IMR-90 (cell line): ENCODE measurements at regions not wholly inside any gene's neighbourhood (a gene's known extent, or its start where the extent isn't known, plus 50 kb on each side); places are given as distances from the start of the nearest gene placed in this dataset.

Experiments used
- ATAC-seq: fragments of 200-7000 bp; cut with Tn5 transposase; 2 replicates; pipeline ENCODE4 v1.9.1; 2020; ENCODE audit warnings: low read depth, mild to moderate bottlenecking, moderate library complexity
- BruUV-seq: library from RNA; stranded (reverse); fragments of 400-500 nt; replicated peaks from 2 replicates; lab custom pipeline; 2021; lab: Mats Ljungman, UMichigan
- CTCF ChIA-PET: fragments of 300-600 bp; formaldehyde crosslinking; extraction: SDS; loops from one replicate; lab custom pipeline; 2021; ENCODE audit warnings: antibody characterized with exemption; lab: Yijun Ruan, JAX
- POLR2A ChIA-PET: fragments of 300-600 bp; sonication (Branson Sonifier 250); formaldehyde crosslinking; loops from one replicate; lab custom pipeline; 2022; ENCODE audit warnings: antibody characterized with exemption; ENCODE audit not compliant: unreplicated experiment; lab: Charles Lee
- DNase-seq: peaks from one replicate; pipeline ENCODE4 v3.0.0; 2013
- H2AFZ ChIP-seq: replicated peaks from 2 replicates; pipeline ENCODE3; 2013; ENCODE audit warnings: low read length, mild to moderate bottlenecking; ENCODE audit not compliant: poor library complexity
- H2AK5ac ChIP-seq: 2 replicates; pipeline ENCODE4 v1.6.1; 2013; ENCODE audit warnings: low read depth, low read length, inconsistent platforms
- H2AK9ac ChIP-seq: replicated peaks from 2 replicates; pipeline ENCODE3; 2013; ENCODE audit warnings: mild to moderate bottlenecking, low read depth, low read length, moderate library complexity; ENCODE audit not compliant: poor library complexity
- H2BK120ac ChIP-seq: 2 replicates; pipeline ENCODE4 v1.6.1; 2013; ENCODE audit warnings: low read depth, low read length, inconsistent platforms
- H2BK15ac ChIP-seq: 3 replicates; pipeline ENCODE4 v1.6.1; 2013; ENCODE audit warnings: low read depth, low read length, inconsistent platforms
- H2BK20ac ChIP-seq: 2 replicates; pipeline ENCODE4 v1.6.1; 2013; ENCODE audit warnings: low read depth, mild to moderate bottlenecking, inconsistent platforms, low read length, moderate library complexity
- H2BK5ac ChIP-seq: 2 replicates; pipeline ENCODE4 v1.6.1; 2013; ENCODE audit warnings: mild to moderate bottlenecking, low read depth, low read length, inconsistent platforms; ENCODE audit not compliant: poor library complexity, severe bottlenecking
- H3K14ac ChIP-seq: replicated peaks from 2 replicates; pipeline ENCODE4 v1.6.1; 2013; ENCODE audit warnings: low read depth, low read length, inconsistent platforms
- H3K18ac ChIP-seq: 2 replicates; pipeline ENCODE4 v1.6.1; 2013; ENCODE audit warnings: low read depth, low read length, control low read depth
- H3K23ac ChIP-seq: 2 replicates; pipeline ENCODE4 v1.6.1; 2013; ENCODE audit warnings: low read depth, low read length, inconsistent platforms
- H3K27ac ChIP-seq: 2 replicates; pipeline ENCODE4 v1.5.1; 2013; ENCODE audit warnings: mild to moderate bottlenecking, control low read depth, low read length; ENCODE audit not compliant: insufficient read depth
- H3K27me3 ChIP-seq: 2 replicates; pipeline ENCODE4 v1.6.1; 2013; ENCODE audit warnings: low read length; ENCODE audit not compliant: control insufficient read depth, insufficient read depth
- H3K36me3 ChIP-seq: 2 replicates; pipeline ENCODE4 v1.6.1; 2013; ENCODE audit warnings: low read length, mixed read lengths; ENCODE audit not compliant: control insufficient read depth, insufficient read depth
- H3K4ac ChIP-seq: 2 replicates; pipeline ENCODE4 v1.6.1; 2013; ENCODE audit warnings: low read depth, low read length, inconsistent platforms
- H3K4me1 ChIP-seq: 2 replicates; pipeline ENCODE4 v1.6.1; 2013; ENCODE audit warnings: low read length, mixed read lengths; ENCODE audit not compliant: control insufficient read depth, insufficient read depth
- H3K4me2 ChIP-seq: 2 replicates; pipeline ENCODE4 v1.6.1; 2013; ENCODE audit warnings: low read depth, mild to moderate bottlenecking, control low read depth, low read length, moderate library complexity
- H3K4me3 ChIP-seq: 2 replicates; pipeline ENCODE4 v1.5.1; 2013; ENCODE audit warnings: low read depth, mild to moderate bottlenecking, control low read depth, low read length, moderate library complexity; ENCODE audit not compliant: insufficient read depth
- H3K56ac ChIP-seq: 2 replicates; pipeline ENCODE4 v1.6.1; 2013; ENCODE audit warnings: low read length, inconsistent platforms; ENCODE audit not compliant: insufficient read depth; ENCODE audit errors: extremely low read depth
- H3K79me1 ChIP-seq, 2 experiments: 2 replicates each; pipeline ENCODE4 v1.6.1; 2013; ENCODE audit warnings: low read length in 2 of 2, inconsistent platforms in 1 of 2, low read depth in 1 of 2
- H3K9ac ChIP-seq: 2 replicates; pipeline ENCODE4 v1.6.1; 2013; ENCODE audit warnings: low read depth, low read length, control low read depth
- H3K9me1 ChIP-seq: 2 replicates; pipeline ENCODE4 v1.6.1; 2013; ENCODE audit warnings: low read length, inconsistent platforms; ENCODE audit not compliant: insufficient read depth
- H3K9me3 ChIP-seq: 2 replicates; pipeline ENCODE4 v1.6.1; 2013; ENCODE audit warnings: low read length; ENCODE audit not compliant: control insufficient read depth, insufficient read depth
- H4K20me1 ChIP-seq: 2 replicates; pipeline ENCODE4 v1.6.1; 2013; ENCODE audit warnings: low read length, inconsistent platforms; ENCODE audit not compliant: insufficient read depth
- H4K5ac ChIP-seq: 2 replicates; pipeline ENCODE4 v1.6.1; 2013; ENCODE audit warnings: mild to moderate bottlenecking, low read depth, low read length, control low read depth
- H4K8ac ChIP-seq, 2 experiments: 2 replicates each; pipeline ENCODE4 v1.6.1; 2013; ENCODE audit warnings: low read depth in 2 of 2, low read length in 2 of 2, control low read depth in 1 of 2, inconsistent platforms in 1 of 2
- H4K91ac ChIP-seq: 2 replicates; pipeline ENCODE4 v1.6.1; 2013; ENCODE audit warnings: low read depth, low read length, inconsistent platforms; ENCODE audit not compliant: insufficient read depth
- ELK1 ChIP-seq: fragments of 150-350 bp; IDR thresholded peaks from 2 replicates; pipeline ENCODE4 v1.6.1; 2016; ENCODE audit warnings: low read depth, mild to moderate bottlenecking, low read length, moderate library complexity, borderline replicate concordance
- NFE2L2 ChIP-seq: fragments of 150-350 bp; IDR thresholded peaks from 2 replicates; pipeline ENCODE4 v1.6.1; 2016; ENCODE audit warnings: low read depth, mild to moderate bottlenecking, low read length
- WGBS, 2 experiments: methylation state at CpG; one replicate each; pipeline versions ENCODE4 v1.1.5 to v1.1.7; 2013; ENCODE audit warnings: missing lambda C conversion rate in 2 of 2; ENCODE audit not compliant: insufficient read length in 1 of 2; ENCODE audit errors: extremely low coverage in 2 of 2; 5-methylcytosine and 5-hydroxymethylcytosine counted together
- dilution Hi-C: fragments of 300-500 bp; cut with HindIII; formaldehyde crosslinking; loops from one replicate; pipeline ENCODE4 v1.14.3; 2018; ENCODE audit warnings: low sequenced_read_pairs; ENCODE audit not compliant: unreplicated experiment
- in situ Hi-C: fragments of 300-500 bp; cut with MboI; formaldehyde crosslinking; loops from 3 replicates; pipeline ENCODE4 v1.14.3; 2019; ENCODE audit warnings: low sequenced_read_pairs, inconsistent platforms, mixed read lengths
- intact Hi-C: fragments of 100-400 bp; cut with micrococcal nuclease; formaldehyde crosslinking; loops from 2 replicates; pipeline ENCODE4 v1.10.0; 2022
- TF ChIP-seq, protein P1 (sequence below): conservative IDR thresholded peaks from 2 replicates; pipeline ENCODE4 v1.5.1; 2012; ENCODE audit warnings: mild to moderate bottlenecking, low read depth, low read length, improper control_type of control experiment

GRCh38 chr11:27926486-27926885, 181.5 kb downstream of the KIF18A start:
- intact Hi-C loops (no loop called here), dilution Hi-C loops (no loop called here), in situ Hi-C loops (no loop called here)
- Histone ChIP-seq H2BK5ac (peak overlapping the region; percentile 99), H2BK120ac (peak overlapping the region; percentile 95), H4K5ac (peak overlapping the region; percentile 95; the same call in 1 of the 2 replicates), H2BK20ac (peak overlapping the region; percentile 98), H4K91ac (peak overlapping the region; percentile 94), H3K18ac (peak overlapping the region; percentile 98), H3K23ac (peak overlapping the region; percentile 83), H3K4me1 (peaks cover 8% of the 10 kb centered on the region), H4K20me1 (no peaks in the 10 kb centered on the region), H3K4ac (peak overlapping the region; percentile 98), H2AFZ (peak overlapping the region; percentile 74), H3K9ac (no peak overlapping the region; the same call in 1 of the 2 replicates), H2AK9ac (no peak overlapping the region), H2AK5ac (peak overlapping the region; percentile 91), H3K4me3 (no peak overlapping the region), H3K27me3 (no peaks in the 10 kb centered on the region), H3K4me2 (no peak overlapping the region), H3K27ac (peak overlapping the region; percentile 93), H3K79me1 (no peaks in the 10 kb centered on the region), H4K8ac (peak overlapping the region; percentile 67 to 96), H3K56ac (peak overlapping the region; percentile 66; the same call in 1 of the 2 replicates), H3K9me1 (peaks cover 2% of the 10 kb centered on the region; the same call in 1 of the 2 replicates), H3K9me3 (no peaks in the 10 kb centered on the region), H2BK15ac (peak overlapping the region; percentile 89), H3K36me3 (no peaks in the 10 kb centered on the region), H3K14ac (peak overlapping the region; percentile 87)
- DNase-seq (no peak), ATAC-seq (peak; percentile 33; the same call in 1 of the 2 replicates)
- POLR2A ChIA-PET = interaction anchor here (0.5 to 1.2 kb wide), 3 partner anchors 9 to 978 kb away, joined by 3 read pairs; no protein-coding TSS in a partner anchor
- TF ChIP-seq, protein P1, sequence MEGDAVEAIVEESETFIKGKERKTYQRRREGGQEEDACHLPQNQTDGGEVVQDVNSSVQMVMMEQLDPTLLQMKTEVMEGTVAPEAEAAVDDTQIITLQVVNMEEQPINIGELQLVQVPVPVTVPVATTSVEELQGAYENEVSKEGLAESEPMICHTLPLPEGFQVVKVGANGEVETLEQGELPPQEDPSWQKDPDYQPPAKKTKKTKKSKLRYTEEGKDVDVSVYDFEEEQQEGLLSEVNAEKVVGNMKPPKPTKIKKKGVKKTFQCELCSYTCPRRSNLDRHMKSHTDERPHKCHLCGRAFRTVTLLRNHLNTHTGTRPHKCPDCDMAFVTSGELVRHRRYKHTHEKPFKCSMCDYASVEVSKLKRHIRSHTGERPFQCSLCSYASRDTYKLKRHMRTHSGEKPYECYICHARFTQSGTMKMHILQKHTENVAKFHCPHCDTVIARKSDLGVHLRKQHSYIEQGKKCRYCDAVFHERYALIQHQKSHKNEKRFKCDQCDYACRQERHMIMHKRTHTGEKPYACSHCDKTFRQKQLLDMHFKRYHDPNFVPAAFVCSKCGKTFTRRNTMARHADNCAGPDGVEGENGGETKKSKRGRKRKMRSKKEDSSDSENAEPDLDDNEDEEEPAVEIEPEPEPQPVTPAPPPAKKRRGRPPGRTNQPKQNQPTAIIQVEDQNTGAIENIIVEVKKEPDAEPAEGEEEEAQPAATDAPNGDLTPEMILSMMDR = no peak
- no peak for TF ChIP-seq NFE2L2
- TF ChIP-seq ELK1 = no peak
- no CpG with 5 or more reads among the region's 2 CpGs for WGBS, 2 experiments
- CTCF ChIA-PET = interaction anchor here (0.7 to 0.8 kb wide), 2 partner anchors 157 to 209 kb away, joined by 3 read pairs; no protein-coding TSS in a partner anchor
- BruUV-seq = no TSS peak
